Astrocyte (in vitro differentiated cells and primary cell): ENCODE measurements at regions not wholly inside any gene's neighbourhood (a gene's known extent, or its start where the extent isn't known, plus 50 kb on each side); places are given as distances from the start of the nearest gene placed in this dataset.

Experiments
- EZH2 ChIP-seq: IDR thresholded peaks from 2 replicates; pipeline ENCODE4 v1.6.1; 2012; ENCODE audit warnings: mild to moderate bottlenecking, low read length, inconsistent platforms; ENCODE audit not compliant: insufficient read depth
- TF ChIP-seq, protein P1 (sequence below): IDR thresholded peaks from 2 replicates; pipeline ENCODE4 v1.5.1; 2011; ENCODE audit warnings: low read depth, mild to moderate bottlenecking, inconsistent platforms, low read length, moderate library complexity; ENCODE audit not compliant: insufficient read depth

DNA sequence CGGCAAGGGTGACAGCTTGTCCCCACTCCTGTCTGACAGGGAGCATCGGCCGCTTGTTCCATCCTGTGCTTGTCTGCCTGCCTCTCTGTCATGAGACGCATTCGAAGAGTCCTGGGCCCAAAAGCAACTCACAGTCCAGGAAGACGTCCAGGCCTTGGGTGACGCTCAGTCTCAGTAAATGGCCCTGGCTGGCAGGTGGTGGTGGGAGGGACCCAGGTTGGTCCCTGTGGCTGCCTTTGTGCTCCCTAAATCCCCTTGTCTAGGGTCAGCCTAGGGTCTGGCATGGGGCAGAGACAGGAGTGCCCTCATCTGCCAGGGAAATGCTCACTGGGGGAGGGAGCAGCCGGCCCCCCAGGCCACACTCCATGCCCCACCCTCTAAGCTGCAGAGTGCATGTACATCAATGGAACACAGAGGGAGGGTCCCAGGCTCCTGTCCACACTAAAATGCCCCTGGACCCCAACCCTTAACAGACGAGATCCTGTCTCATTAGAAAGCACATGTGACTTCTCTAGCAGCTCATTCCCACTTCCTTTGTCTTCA is 295.2 kb upstream of the ZNF32 start:
- TF ChIP-seq, protein P1, sequence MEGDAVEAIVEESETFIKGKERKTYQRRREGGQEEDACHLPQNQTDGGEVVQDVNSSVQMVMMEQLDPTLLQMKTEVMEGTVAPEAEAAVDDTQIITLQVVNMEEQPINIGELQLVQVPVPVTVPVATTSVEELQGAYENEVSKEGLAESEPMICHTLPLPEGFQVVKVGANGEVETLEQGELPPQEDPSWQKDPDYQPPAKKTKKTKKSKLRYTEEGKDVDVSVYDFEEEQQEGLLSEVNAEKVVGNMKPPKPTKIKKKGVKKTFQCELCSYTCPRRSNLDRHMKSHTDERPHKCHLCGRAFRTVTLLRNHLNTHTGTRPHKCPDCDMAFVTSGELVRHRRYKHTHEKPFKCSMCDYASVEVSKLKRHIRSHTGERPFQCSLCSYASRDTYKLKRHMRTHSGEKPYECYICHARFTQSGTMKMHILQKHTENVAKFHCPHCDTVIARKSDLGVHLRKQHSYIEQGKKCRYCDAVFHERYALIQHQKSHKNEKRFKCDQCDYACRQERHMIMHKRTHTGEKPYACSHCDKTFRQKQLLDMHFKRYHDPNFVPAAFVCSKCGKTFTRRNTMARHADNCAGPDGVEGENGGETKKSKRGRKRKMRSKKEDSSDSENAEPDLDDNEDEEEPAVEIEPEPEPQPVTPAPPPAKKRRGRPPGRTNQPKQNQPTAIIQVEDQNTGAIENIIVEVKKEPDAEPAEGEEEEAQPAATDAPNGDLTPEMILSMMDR = no peak
- TF ChIP-seq EZH2 = no peak
